Esophagus muscularis mucosa (tissue), 3 donors: ENCODE measurements at regions not wholly inside any gene's neighbourhood (a gene's known extent, or its start where the extent isn't known, plus 50 kb on each side); places are given as distances from the start of the nearest gene placed in this dataset.

Source experiments
- EP300 ChIP-seq: sonication (generic); formaldehyde crosslinking; IDR thresholded peaks from one replicate; pipeline ENCODE4 v1.6.1; 2017; ENCODE audit warnings: antibody characterized with exemption
- TF ChIP-seq, protein P1 (sequence below), 3 experiments: fragments of 200-600 bp in 2 of 3; fragments of 450-650 bp in 1 of 3; sonication (generic) in 2 of 3; IDR thresholded peaks; one replicate each; pipeline ENCODE4 v1.5.1; 2017 to 2019; ENCODE audit warnings: antibody characterized with exemption in 3 of 3, mild to moderate bottlenecking in 2 of 3, moderate library complexity in 1 of 3

DNA sequence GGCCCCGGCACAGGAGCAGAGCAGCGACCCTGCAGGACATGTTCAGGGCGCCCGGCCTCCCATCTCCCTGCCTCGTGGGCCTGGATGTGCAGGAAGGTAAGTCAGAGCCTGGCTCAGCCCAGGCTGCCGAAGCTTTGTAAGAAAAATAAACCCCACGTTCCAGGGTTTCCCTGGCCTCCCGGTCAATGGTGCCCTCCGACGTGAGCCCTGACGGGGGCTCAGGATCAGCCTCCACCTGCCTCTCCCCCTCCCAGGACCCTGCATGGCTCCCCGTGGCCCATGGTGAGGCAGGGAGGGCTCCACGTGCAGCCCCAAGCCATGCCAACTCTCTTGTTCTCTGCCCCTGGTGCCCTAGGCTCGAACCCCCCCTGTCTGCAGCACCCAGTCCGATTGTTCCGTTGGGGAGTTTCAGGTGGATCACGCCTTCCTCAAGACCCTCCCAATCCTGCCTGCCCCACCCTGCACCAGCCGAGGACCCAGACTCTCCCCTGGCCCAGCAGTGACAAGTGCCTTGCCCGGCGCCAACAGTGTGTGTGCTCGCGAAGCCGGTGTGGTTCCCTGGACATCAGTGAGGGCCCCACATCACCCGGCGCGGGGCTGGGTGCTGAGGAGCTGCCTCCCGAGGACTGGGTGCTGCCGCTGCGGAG is 73.2 kb downstream of the PDGFA start:
- no peak for TF ChIP-seq EP300
- TF ChIP-seq, protein P1, sequence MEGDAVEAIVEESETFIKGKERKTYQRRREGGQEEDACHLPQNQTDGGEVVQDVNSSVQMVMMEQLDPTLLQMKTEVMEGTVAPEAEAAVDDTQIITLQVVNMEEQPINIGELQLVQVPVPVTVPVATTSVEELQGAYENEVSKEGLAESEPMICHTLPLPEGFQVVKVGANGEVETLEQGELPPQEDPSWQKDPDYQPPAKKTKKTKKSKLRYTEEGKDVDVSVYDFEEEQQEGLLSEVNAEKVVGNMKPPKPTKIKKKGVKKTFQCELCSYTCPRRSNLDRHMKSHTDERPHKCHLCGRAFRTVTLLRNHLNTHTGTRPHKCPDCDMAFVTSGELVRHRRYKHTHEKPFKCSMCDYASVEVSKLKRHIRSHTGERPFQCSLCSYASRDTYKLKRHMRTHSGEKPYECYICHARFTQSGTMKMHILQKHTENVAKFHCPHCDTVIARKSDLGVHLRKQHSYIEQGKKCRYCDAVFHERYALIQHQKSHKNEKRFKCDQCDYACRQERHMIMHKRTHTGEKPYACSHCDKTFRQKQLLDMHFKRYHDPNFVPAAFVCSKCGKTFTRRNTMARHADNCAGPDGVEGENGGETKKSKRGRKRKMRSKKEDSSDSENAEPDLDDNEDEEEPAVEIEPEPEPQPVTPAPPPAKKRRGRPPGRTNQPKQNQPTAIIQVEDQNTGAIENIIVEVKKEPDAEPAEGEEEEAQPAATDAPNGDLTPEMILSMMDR (IDR thresholded peaks at IDR 0.05) = no peak
